Panc1 (cell line): ENCODE measurements at regions not wholly inside any gene's neighbourhood (a gene's known extent, or its start where the extent isn't known, plus 50 kb on each side); places are given as distances from the start of the nearest gene placed in this dataset.

ENCODE experiments used
- CTCF ChIP-seq: fragments of 450-650 bp; IDR thresholded peaks from 2 replicates; pipeline ENCODE4 v1.5.1; 2017; ENCODE audit warnings: mild to moderate bottlenecking
- REST ChIP-seq, 2 experiments: IDR thresholded peaks; 2 replicates each; pipeline ENCODE4 v1.6.1; 2011 to 2012; ENCODE audit warnings: low read depth in 2 of 2, control low read depth in 1 of 2, low read length in 1 of 2, mild to moderate bottlenecking in 1 of 2, moderate library complexity in 1 of 2; ENCODE audit not compliant: insufficient read depth in 1 of 2

GRCh38 chr11:23723861-23724260 lies 773.0 kb upstream of the LUZP2 start:
- no peak for TF ChIP-seq CTCF
- no peak for TF ChIP-seq REST (IDR thresholded peaks at IDR 0.05; ENCODE audit: insufficient read depth in 1 of 2, low read depth in 2 of 2, low read length in 1 of 2)
